Keratinocyte (primary cell): ENCODE measurements at regions not wholly inside any gene's neighbourhood (a gene's known extent, or its start where the extent isn't known, plus 50 kb on each side); places are given as distances from the start of the nearest gene placed in this dataset.

Source experiments
- DNase-seq: peaks from one replicate; pipeline ENCODE4 v3.0.0-alpha.2; 2011; ENCODE audit warnings: low read depth, missing footprints, low spot score
- FAIRE-seq: peaks from 2 replicates; lab custom pipeline; 2011; peaks lifted over from hg19 to GRCh38; lab: Jason Lieb, UNC
- H2AFZ ChIP-seq: 2 replicates; pipeline ENCODE4 v1.6.0; 2012; ENCODE audit warnings: low read length, control low read depth, inconsistent platforms; ENCODE audit not compliant: control insufficient read depth
- H3K27ac ChIP-seq: 2 replicates; pipeline ENCODE4 v1.5.1; 2011; ENCODE audit warnings: low read length; ENCODE audit not compliant: control insufficient read depth, insufficient read depth
- H3K27me3 ChIP-seq: 3 replicates; pipeline ENCODE4 v1.6.0; 2011; ENCODE audit warnings: low read length; ENCODE audit not compliant: control insufficient read depth, insufficient read depth; ENCODE audit errors: extremely low read depth
- H3K36me3 ChIP-seq, 2 experiments: 2 replicates in 1 of 2; 3 replicates in 1 of 2; pipeline ENCODE4 v1.5.1; 2011; ENCODE audit warnings: low read length in 2 of 2, mild to moderate bottlenecking in 1 of 2; ENCODE audit not compliant: control insufficient read depth in 2 of 2, insufficient read depth in 2 of 2; ENCODE audit errors: extremely low read depth in 1 of 2
- H3K4me1 ChIP-seq: 3 replicates; pipeline ENCODE4 v1.5.1; 2011; ENCODE audit warnings: low read length; ENCODE audit not compliant: control insufficient read depth, insufficient read depth; ENCODE audit errors: extremely low read depth
- H3K4me2 ChIP-seq: 3 replicates; pipeline ENCODE4 v1.6.0; 2011; ENCODE audit warnings: low read depth, low read length; ENCODE audit not compliant: control insufficient read depth, insufficient read depth; ENCODE audit errors: extremely low read depth
- H3K4me3 ChIP-seq, 3 experiments: fragments of 200-600 bp in 1 of 3; sonication (generic) in 1 of 3; 2 replicates in 2 of 3; 3 replicates in 1 of 3; pipeline ENCODE4 v1.5.1; 2011 to 2016; ENCODE audit warnings: low read length in 3 of 3, mild to moderate bottlenecking in 3 of 3, control low read depth in 2 of 3, inconsistent platforms in 1 of 3, low read depth in 1 of 3, mixed read lengths in 1 of 3, mixed run types in 1 of 3, moderate library complexity in 1 of 3; ENCODE audit not compliant: control insufficient read depth in 2 of 3, insufficient read depth in 2 of 3; ENCODE audit errors: extremely low read depth in 1 of 3
- H3K79me2 ChIP-seq: 2 replicates; pipeline ENCODE4 v1.6.0; 2012; ENCODE audit warnings: low read length; ENCODE audit not compliant: control insufficient read depth, insufficient read depth
- H3K9ac ChIP-seq: 3 replicates; pipeline ENCODE4 v1.6.0; 2011; ENCODE audit warnings: low read length; ENCODE audit not compliant: control insufficient read depth, insufficient read depth; ENCODE audit errors: extremely low read depth
- H3K9me1 ChIP-seq: 3 replicates; pipeline ENCODE4 v1.6.0; 2011; ENCODE audit warnings: low read length; ENCODE audit not compliant: control insufficient read depth, insufficient read depth; ENCODE audit errors: extremely low read depth
- H3K9me3 ChIP-seq: 2 replicates; pipeline ENCODE4 v1.5.1; 2012; ENCODE audit warnings: low read depth, low read length; ENCODE audit not compliant: control insufficient read depth
- H4K20me1 ChIP-seq: 3 replicates; pipeline ENCODE4 v1.6.0; 2011; ENCODE audit warnings: low read length; ENCODE audit not compliant: control insufficient read depth, insufficient read depth; ENCODE audit errors: extremely low read depth
- CTCF ChIP-seq, 3 experiments: IDR thresholded peaks in 1 of 3; conservative IDR thresholded peaks in 1 of 3; optimal IDR thresholded peaks in 1 of 3; 2 replicates in 2 of 3; 3 replicates in 1 of 3; pipeline versions ENCODE3 to v1.5.1; 2011; ENCODE audit warnings: low read length in 3 of 3, mild to moderate bottlenecking in 3 of 3, moderate library complexity in 2 of 3, control low read depth in 1 of 3, inconsistent platforms in 1 of 3; ENCODE audit not compliant: insufficient read depth in 2 of 3; ENCODE audit errors: extremely low read depth in 1 of 3
- EZH2 ChIP-seq: IDR thresholded peaks from one replicate; pipeline ENCODE4 v1.6.1; 2012; ENCODE audit warnings: inconsistent platforms, mild to moderate bottlenecking, low read length, moderate library complexity
- dilution Hi-C: fragments of 300-500 bp; cut with MboI; formaldehyde crosslinking; loops from one replicate; pipeline ENCODE4 v1.7.0; 2020; ENCODE audit warnings: low sequenced_read_pairs; ENCODE audit not compliant: extremely low pct_ligation_motif_present

DNA sequence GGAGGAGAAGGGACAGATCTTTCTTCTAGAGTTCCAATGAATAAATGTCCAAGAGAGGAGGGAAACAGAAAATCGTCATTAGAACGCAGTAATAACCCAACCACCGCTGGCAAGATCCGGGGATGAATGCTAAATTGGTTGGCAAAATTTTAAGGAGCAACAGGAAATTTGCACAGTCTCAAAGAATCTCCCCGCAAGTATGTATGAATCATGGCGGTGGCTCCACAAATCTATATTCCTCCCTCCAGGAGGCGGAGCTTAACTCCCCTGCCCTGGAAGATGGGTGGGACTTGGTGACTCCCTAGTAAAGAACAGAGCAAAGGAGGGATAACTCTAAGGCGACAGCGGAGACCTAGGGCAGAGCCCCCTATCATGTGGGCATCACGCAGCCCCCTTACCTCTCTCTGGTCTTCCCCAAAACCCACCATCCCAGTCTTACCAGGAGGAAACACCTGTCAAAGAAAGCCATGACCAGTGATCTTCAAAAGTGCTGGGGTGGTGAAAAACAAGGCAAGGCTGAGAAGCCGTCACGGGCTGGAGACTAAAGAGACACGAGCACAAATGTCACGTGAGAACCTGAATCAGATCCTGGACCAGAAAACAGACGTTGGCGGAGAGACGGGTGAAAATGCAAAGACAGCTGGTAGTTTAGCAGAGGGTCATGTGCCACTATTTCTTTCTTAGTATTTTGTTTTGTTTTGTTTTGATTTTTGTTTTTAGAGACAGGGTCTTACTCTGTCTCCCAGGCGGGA is 125.8 kb downstream of the NCOR2 start:
- no peak overlapping the region for H3K27ac ChIP-seq
- no peak overlapping the region for H3K4me2 ChIP-seq
- no peak overlapping the region for H3K4me3 ChIP-seq
- dilution Hi-C loops, result no loop called here
- no peaks in the 10 kb centered on the region for H3K9me1 ChIP-seq
- no peaks in the 10 kb centered on the region for H3K9me3 ChIP-seq
- no peaks in the 10 kb centered on the region for H3K27me3 ChIP-seq
- H3K9ac ChIP-seq, result no peak overlapping the region
- H2AFZ ChIP-seq, result no peak overlapping the region
- peaks cover 6% of the 10 kb centered on the region for H4K20me1 ChIP-seq
- no peaks in the 10 kb centered on the region for H3K79me2 ChIP-seq
- FAIRE-seq (peak; percentile 71), DNase-seq (no peak)
- peaks cover 25 to 27% of the 10 kb centered on the region in 2 experiments for H3K36me3 ChIP-seq
- H3K4me1 ChIP-seq, result peaks cover 7% of the 10 kb centered on the region
- TF ChIP-seq EZH2 (no peak), CTCF (optimal IDR thresholded peaks at IDR 0.05 in 1 of 3, IDR thresholded peaks at IDR 0.05 in 1 of 3, conservative IDR thresholded peaks at IDR 0.05 in 1 of 3; ENCODE audit: extremely low read depth in 1 of 3, insufficient read depth in 2 of 3, low read length in 3 of 3) (no peak)

- dilution Hi-C loops, result no loop called here
- Histone ChIP-seq H3K36me3 (peaks cover 23 to 27% of the 10 kb centered on the region in 2 experiments), H3K9ac (no peak overlapping the region), H3K9me1 (no peaks in the 10 kb centered on the region), H3K4me2 (no peak overlapping the region), H3K79me2 (no peaks in the 10 kb centered on the region), H3K27me3 (no peaks in the 10 kb centered on the region), H3K27ac (no peak overlapping the region), H4K20me1 (peaks cover 6% of the 10 kb centered on the region), H3K4me3 (no peak overlapping the region), H3K9me3 (no peaks in the 10 kb centered on the region), H2AFZ (no peak overlapping the region), H3K4me1 (peaks cover 7% of the 10 kb centered on the region)
- no peak for DNase-seq
- no peak for TF ChIP-seq CTCF (optimal IDR thresholded peaks at IDR 0.05 in 1 of 3, IDR thresholded peaks at IDR 0.05 in 1 of 3, conservative IDR thresholded peaks at IDR 0.05 in 1 of 3; ENCODE audit: extremely low read depth in 1 of 3, insufficient read depth in 2 of 3, low read length in 3 of 3)
- TF ChIP-seq EZH2, result no peak
- peak; percentile 13 for FAIRE-seq
Measured at GRCh38 chr12:124440841-124441381, 126.5 kb downstream of the NCOR2 start.
